H1 (cell line): ENCODE measurements at regions not wholly inside any gene's neighbourhood (a gene's known extent, or its start where the extent isn't known, plus 50 kb on each side); places are given as distances from the start of the nearest gene placed in this dataset.

Experiments
- CTCF ChIA-PET: fragments of 300-600 bp; sonication (Branson Sonifier 250); formaldehyde crosslinking; loops from one replicate; lab custom pipeline; 2021; ENCODE audit not compliant: partially characterized antibody; lab: Charles Lee
- POLR2A ChIA-PET: fragments of 300-600 bp; sonication (Branson Sonifier 250); formaldehyde crosslinking; loops from one replicate; lab custom pipeline; 2021; ENCODE audit warnings: inconsistent platforms; ENCODE audit not compliant: partially characterized antibody; lab: Charles Lee
- DNase-seq, 2 experiments: peaks; one replicate each; pipeline versions ENCODE4 v3.0.0 to v3.0.0-alpha.2; 2010 to 2022; ENCODE audit warnings: low spot score in 2 of 2, low read depth in 1 of 2, mixed read lengths in 1 of 2
- FAIRE-seq: peaks from 2 replicates; lab custom pipeline; 2011; peaks lifted over from hg19 to GRCh38; lab: Jason Lieb, UNC
- H2AFZ ChIP-seq: 2 replicates; pipeline ENCODE4 v1.8.1; 2012; ENCODE audit warnings: low read length, inconsistent platforms
- H2AK5ac ChIP-seq: 2 replicates; pipeline ENCODE4 v1.6.1; 2013; ENCODE audit warnings: low read depth, low read length
- H2BK120ac ChIP-seq: replicated peaks from 2 replicates; pipeline ENCODE3; 2013; ENCODE audit warnings: low read depth, low read length, inconsistent platforms
- H2BK12ac ChIP-seq: 2 replicates; pipeline ENCODE4 v1.6.1; 2013; ENCODE audit warnings: low read depth, low read length
- H2BK15ac ChIP-seq: 2 replicates; pipeline ENCODE4 v1.6.1; 2013; ENCODE audit warnings: low read length
- H2BK20ac ChIP-seq: 2 replicates; pipeline ENCODE4 v1.6.1; 2013; ENCODE audit warnings: low read length
- H2BK5ac ChIP-seq: 2 replicates; pipeline ENCODE4 v1.6.1; 2013; ENCODE audit warnings: low read depth, low read length
- H3K14ac ChIP-seq: 2 replicates; pipeline ENCODE4 v1.6.1; 2013; ENCODE audit warnings: inconsistent platforms; ENCODE audit not compliant: insufficient read length
- H3K18ac ChIP-seq: 2 replicates; pipeline ENCODE4 v1.6.1; 2013; ENCODE audit warnings: low read length; ENCODE audit errors: extremely low read depth
- H3K23ac ChIP-seq: 2 replicates; pipeline ENCODE4 v1.6.1; 2013; ENCODE audit warnings: inconsistent platforms; ENCODE audit not compliant: insufficient read length
- H3K23me2 ChIP-seq: 2 replicates; pipeline ENCODE4 v1.6.1; 2013; ENCODE audit warnings: low read depth, low read length
- H3K27ac ChIP-seq: 2 replicates; pipeline ENCODE4 v1.6.1; 2011; ENCODE audit warnings: low read depth, low read length, inconsistent platforms
- H3K27me3 ChIP-seq, 4 experiments: replicated peaks in 1 of 4; 1 replicate in 1 of 4; 2 replicates in 3 of 4; pipeline versions ENCODE4 v1.6.1 to v1.8.1; 2011 to 2013; ENCODE audit warnings: low read length in 3 of 4, mild to moderate bottlenecking in 3 of 4, inconsistent platforms in 2 of 4, mixed read lengths in 2 of 4, moderate library complexity in 1 of 4; ENCODE audit not compliant: control insufficient read depth in 3 of 4, insufficient read depth in 3 of 4; ENCODE audit errors: extremely low read depth in 1 of 4
- H3K36me3 ChIP-seq, 4 experiments: 2 replicates each; pipeline versions ENCODE4 v1.6.1 to v1.8.1; 2011 to 2013; ENCODE audit warnings: mild to moderate bottlenecking in 4 of 4, low read length in 3 of 4, moderate library complexity in 2 of 4, control low read depth in 1 of 4, inconsistent platforms in 1 of 4; ENCODE audit not compliant: insufficient read depth in 4 of 4, control insufficient read depth in 2 of 4
- H3K4ac ChIP-seq: replicated peaks from 2 replicates; pipeline ENCODE3; 2013; ENCODE audit warnings: low read length, low read depth, mixed read lengths, inconsistent platforms; ENCODE audit not compliant: insufficient read length
- H3K4me1 ChIP-seq, 4 experiments: replicated peaks in 1 of 4; 1 replicate in 1 of 4; 2 replicates in 3 of 4; pipeline versions ENCODE4 v1.6.1 to v1.8.1; 2011 to 2013; ENCODE audit warnings: low read length in 3 of 4, inconsistent platforms in 2 of 4, mixed read lengths in 1 of 4; ENCODE audit not compliant: insufficient read depth in 4 of 4, control insufficient read depth in 3 of 4
- H3K4me2 ChIP-seq, 2 experiments: 2 replicates each; pipeline versions ENCODE4 v1.6.1 to v1.8.1; 2011 to 2013; ENCODE audit warnings: low read depth in 2 of 2, low read length in 2 of 2, control low read depth in 1 of 2, inconsistent platforms in 1 of 2, mild to moderate bottlenecking in 1 of 2; ENCODE audit not compliant: insufficient read depth in 1 of 2
- H3K4me3 ChIP-seq, 4 experiments: fragments of 200-600, 300-600 bp in 1 of 4; sonication (generic), shearing (Covaris generic), sonication (Bioruptor Twin) in 1 of 4; 2 replicates each; pipeline versions ENCODE4 v1.5.1 to v1.8.1; 2011 to 2016; ENCODE audit warnings: low read length in 4 of 4, low read depth in 3 of 4, control low read depth in 2 of 4, inconsistent platforms in 2 of 4, mild to moderate bottlenecking in 2 of 4, mixed read lengths in 1 of 4, moderate library complexity in 1 of 4; ENCODE audit not compliant: insufficient read depth in 2 of 4; ENCODE audit errors: extremely low read depth in 1 of 4
- H3K56ac ChIP-seq: replicated peaks from 2 replicates; pipeline ENCODE3; 2013; ENCODE audit warnings: low read depth, mild to moderate bottlenecking, mixed read lengths, low read length, inconsistent platforms; ENCODE audit not compliant: insufficient read length
- H3K79me1 ChIP-seq: 2 replicates; pipeline ENCODE4 v1.6.1; 2013; ENCODE audit warnings: low read depth, low read length, control low read depth
- H3K79me2 ChIP-seq, 2 experiments: 2 replicates each; pipeline versions ENCODE4 v1.6.1 to v1.8.1; 2012 to 2013; ENCODE audit warnings: low read length in 2 of 2, mild to moderate bottlenecking in 2 of 2, inconsistent platforms in 1 of 2; ENCODE audit not compliant: insufficient read depth in 2 of 2, control insufficient read depth in 1 of 2
- H3K9ac ChIP-seq, 4 experiments: replicated peaks in 1 of 4; 1 replicate in 1 of 4; 2 replicates in 3 of 4; pipeline versions ENCODE4 v1.6.1 to v1.8.1; 2011 to 2013; ENCODE audit warnings: low read depth in 3 of 4, low read length in 3 of 4, control low read depth in 2 of 4, mild to moderate bottlenecking in 2 of 4, moderate library complexity in 2 of 4, inconsistent platforms in 1 of 4; ENCODE audit errors: extremely low read depth in 1 of 4
- H3K9me3 ChIP-seq, 2 experiments: 2 replicates each; pipeline versions ENCODE4 v1.6.1 to v1.8.1; 2012 to 2013; ENCODE audit warnings: mild to moderate bottlenecking in 2 of 2, moderate library complexity in 2 of 2, control low read depth in 1 of 2, inconsistent platforms in 1 of 2, low read depth in 1 of 2, low read length in 1 of 2, mixed read lengths in 1 of 2; ENCODE audit not compliant: insufficient read depth in 2 of 2
- H4K20me1 ChIP-seq, 2 experiments: replicated peaks in 1 of 2; 2 replicates each; pipeline versions ENCODE3 to v1.8.1; 2011 to 2013; ENCODE audit warnings: inconsistent platforms in 2 of 2, low read length in 2 of 2, mild to moderate bottlenecking in 1 of 2; ENCODE audit not compliant: insufficient read depth in 2 of 2, control insufficient read depth in 1 of 2
- H4K5ac ChIP-seq: 2 replicates; pipeline ENCODE4 v1.6.1; 2013; ENCODE audit warnings: low read length, low read depth, mixed read lengths, inconsistent platforms; ENCODE audit not compliant: insufficient read length
- H4K8ac ChIP-seq: 2 replicates; pipeline ENCODE4 v1.8.0; 2013; ENCODE audit warnings: mild to moderate bottlenecking, moderate library complexity, low read length, inconsistent platforms; ENCODE audit not compliant: insufficient read depth; ENCODE audit errors: extremely low read depth
- H4K91ac ChIP-seq: replicated peaks from 2 replicates; pipeline ENCODE3; 2013; ENCODE audit warnings: low read length, mixed read lengths, inconsistent platforms; ENCODE audit not compliant: insufficient read length
- CBX8 ChIP-seq: fragments of 300-800, 300-1000 bp; sonication (generic); IDR thresholded peaks from 2 replicates; pipeline ENCODE4 v1.7.1; 2016; ENCODE audit warnings: low read depth, low read length, borderline replicate concordance
- JUND ChIP-seq: IDR thresholded peaks from 2 replicates; pipeline ENCODE4 v1.6.1; 2011; ENCODE audit warnings: mild to moderate bottlenecking, improper control_type of control experiment, low read length
- NANOG ChIP-seq: IDR thresholded peaks from 2 replicates; pipeline ENCODE4 v1.6.1; 2011; ENCODE audit warnings: low read length, low read depth, mild to moderate bottlenecking, inconsistent platforms; ENCODE audit not compliant: insufficient read depth, poor library complexity, severe bottlenecking
- PHF8 ChIP-seq: fragments of 200-600 bp; sonication (generic); conservative IDR thresholded peaks from 2 replicates; pipeline ENCODE4 v1.7.1; 2012; ENCODE audit warnings: low read depth, mild to moderate bottlenecking, inconsistent platforms, low read length, moderate library complexity
- RFX5 ChIP-seq: IDR thresholded peaks from 2 replicates; pipeline ENCODE4 v1.6.1; 2011; ENCODE audit warnings: low read depth, low read length, improper control_type of control experiment, borderline replicate concordance
- SP1 ChIP-seq: IDR thresholded peaks from 2 replicates; pipeline ENCODE4 v1.6.1; 2011; ENCODE audit warnings: low read depth, low read length
- TAF1 ChIP-seq: IDR thresholded peaks from 2 replicates; pipeline ENCODE4 v1.6.1; 2011; ENCODE audit warnings: mild to moderate bottlenecking, low read depth, low read length
- WGBS, 2 experiments: shearing (Covaris generic) in 1 of 2; methylation state at CpG; one replicate each; pipeline versions ENCODE4 v1.1.6 to v1.1.7; 2013 to 2015; ENCODE audit warnings: low lambda C conversion rate in 2 of 2, mixed read lengths in 2 of 2, inconsistent platforms in 1 of 2, low coverage in 1 of 2, missing lambda C conversion rate in 1 of 2; ENCODE audit not compliant: insufficient replicate concordance in 2 of 2, insufficient coverage in 1 of 2, insufficient read length in 1 of 2; ENCODE audit errors: extremely low coverage in 1 of 2, missing lambda C conversion rate in 1 of 2; 5-methylcytosine and 5-hydroxymethylcytosine counted together
- TF ChIP-seq, protein P1 (sequence below): IDR thresholded peaks from 2 replicates; pipeline ENCODE4 v1.6.1; 2011; ENCODE audit warnings: low read depth, mild to moderate bottlenecking, low read length; ENCODE audit not compliant: insufficient read depth
- TF ChIP-seq, protein P2 (sequence below): IDR thresholded peaks from 2 replicates; pipeline ENCODE4 v1.6.1; 2011; ENCODE audit warnings: low read length, improper control_type of control experiment

DNA sequence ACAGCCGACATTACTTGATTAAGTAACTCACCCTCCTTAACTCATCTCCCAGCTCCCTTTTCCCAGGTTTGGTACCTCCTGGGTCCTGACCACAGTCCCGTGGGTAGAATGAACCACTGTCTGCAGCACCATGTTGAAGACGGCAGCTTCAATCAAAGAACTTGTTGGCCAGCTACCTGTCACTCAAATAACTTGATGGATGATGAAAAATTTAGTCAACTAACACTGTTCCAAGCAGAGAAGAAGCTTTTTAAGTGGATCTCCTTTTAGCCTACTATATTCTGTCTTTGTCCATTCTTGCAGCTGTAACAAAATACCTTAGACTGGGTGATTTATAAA lies 138.4 kb upstream of the F3 start:
- Histone ChIP-seq H2BK5ac (no peak overlapping the region), H4K8ac (no peak overlapping the region), H3K4me1 (peaks cover 0 to 3% (median 0%) of the 10 kb centered on the region in 4 experiments; a peak in 1 of 7 replicates), H3K23ac (no peak overlapping the region), H3K4me3 (no peak overlapping the region), H3K27me3 (no peaks in the 10 kb centered on the region), H3K9me3 (no peaks in the 10 kb centered on the region), H4K20me1 (no peaks in the 10 kb centered on the region), H2AFZ (no peak overlapping the region), H3K4me2 (no peak overlapping the region)
- ChIA-PET CTCF (interaction anchor here (0.8 to 1.5 kb wide), 6 partner anchors 9 to 44 kb away, joined by 3 to 8 read pairs (median 6); no protein-coding TSS in a partner anchor), POLR2A (interaction anchor here (0.9 to 1.3 kb wide), 4 partner anchors 8 to 13 kb away, joined by 3 read pairs; no protein-coding TSS in a partner anchor)
- FAIRE-seq = no peak
- WGBS, 2 experiments = 57% methylated on average over 3 of the region's 3 CpGs; no CpG with 5 or more reads in 1 of the 2 experiments
- no peak for TF ChIP-seq PHF8
- TF ChIP-seq SP1 = no peak
- no peak for TF ChIP-seq CBX8
- no peak for TF ChIP-seq TAF1
- TF ChIP-seq, protein P1, sequence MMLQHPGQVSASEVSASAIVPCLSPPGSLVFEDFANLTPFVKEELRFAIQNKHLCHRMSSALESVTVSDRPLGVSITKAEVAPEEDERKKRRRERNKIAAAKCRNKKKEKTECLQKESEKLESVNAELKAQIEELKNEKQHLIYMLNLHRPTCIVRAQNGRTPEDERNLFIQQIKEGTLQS = no peak
- TF ChIP-seq RFX5 = no peak
- TF ChIP-seq, protein P2, sequence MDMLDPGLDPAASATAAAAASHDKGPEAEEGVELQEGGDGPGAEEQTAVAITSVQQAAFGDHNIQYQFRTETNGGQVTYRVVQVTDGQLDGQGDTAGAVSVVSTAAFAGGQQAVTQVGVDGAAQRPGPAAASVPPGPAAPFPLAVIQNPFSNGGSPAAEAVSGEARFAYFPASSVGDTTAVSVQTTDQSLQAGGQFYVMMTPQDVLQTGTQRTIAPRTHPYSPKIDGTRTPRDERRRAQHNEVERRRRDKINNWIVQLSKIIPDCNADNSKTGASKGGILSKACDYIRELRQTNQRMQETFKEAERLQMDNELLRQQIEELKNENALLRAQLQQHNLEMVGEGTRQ = no peak
- no peak for TF ChIP-seq NANOG
- TF ChIP-seq JUND = no peak
- TF ChIP-seq, all 59 proteins: peak for 0
- H2BK12ac ChIP-seq = no peak overlapping the region
- H3K79me2 ChIP-seq = no peaks in the 10 kb centered on the region
- no peak overlapping the region for H3K56ac ChIP-seq
- no peak overlapping the region for H3K4ac ChIP-seq
- H4K91ac ChIP-seq = no peak overlapping the region
- H3K27ac ChIP-seq = no peak overlapping the region
- H3K79me1 ChIP-seq = no peaks in the 10 kb centered on the region
- no peaks in the 10 kb centered on the region for H3K36me3 ChIP-seq
- no peaks in the 10 kb centered on the region; the same call in 1 of the 2 replicates for H3K23me2 ChIP-seq
- no peak overlapping the region for H3K14ac ChIP-seq
- H4K5ac ChIP-seq = no peak overlapping the region
- DNase-seq = no peak
- H2BK20ac ChIP-seq = no peak overlapping the region
- H3K9ac ChIP-seq = no peak overlapping the region
- H3K18ac ChIP-seq = no peak overlapping the region
- no peak overlapping the region for H2AK5ac ChIP-seq
- H2BK120ac ChIP-seq = no peak overlapping the region
- no peak overlapping the region for H2BK15ac ChIP-seq
